Stimulated activated CD4-positive, alpha-beta T cell treated with anti-CD3 and anti-CD28 coated beads, Interleukin-12 subunit alpha, Interleukin-12 subunit beta, amount 100 ng/mL, for 48 hours (primary cell): ENCODE measurements at regions not wholly inside any gene's neighbourhood (a gene's known extent, or its start where the extent isn't known, plus 50 kb on each side); places are given as distances from the start of the nearest gene placed in this dataset.

Experiments used
- DNase-seq, 3 donors: peaks; one replicate each; pipeline ENCODE4 v3.0.0-alpha.2; 2020; ENCODE audit warnings: low read depth in 2 of 3, low spot score in 1 of 3

GRCh38 chr12:39048395-39048794 lies 143.0 kb upstream of the CPNE8 start:
- no peak for DNase-seq

- DNase-seq = no peak
Observed at GRCh38 chr12:39047539-39048262, 142.3 kb upstream of the CPNE8 start.

- no peak for DNase-seq
Observed at GRCh38 chr12:39044754-39045153, 139.4 kb upstream of the CPNE8 start.

GRCh38 chr12:39043424-39043822 lies 138.0 kb upstream of the CPNE8 start:
- no peak for DNase-seq

- DNase-seq = no peak
Observed at GRCh38 chr12:39040275-39040674, 134.9 kb upstream of the CPNE8 start.

- DNase-seq = no peak
Observed at GRCh38 chr12:39037115-39037514, 131.7 kb upstream of the CPNE8 start.

GRCh38 chr12:39036105-39036504 lies 130.7 kb upstream of the CPNE8 start:
- no peak for DNase-seq

GRCh38 chr12:39033782-39034181 lies 128.4 kb upstream of the CPNE8 start:
- DNase-seq = no peak

GRCh38 chr12:39032448-39032847 lies 127.1 kb upstream of the CPNE8 start:
- no peak for DNase-seq

- no peak for DNase-seq
Observed at GRCh38 chr12:39032034-39032433, 126.6 kb upstream of the CPNE8 start.

- DNase-seq = no peak
Observed at GRCh38 chr12:39028382-39028781, 123.0 kb upstream of the CPNE8 start.

GRCh38 chr12:39012870-39013269 lies 107.5 kb upstream of the CPNE8 start:
- DNase-seq = no peak

GRCh38 chr12:39011166-39011565 lies 105.8 kb upstream of the CPNE8 start:
- DNase-seq = no peak

GRCh38 chr12:39010406-39010805 lies 105.0 kb upstream of the CPNE8 start:
- DNase-seq = no peak

- no peak for DNase-seq
Observed at GRCh38 chr12:39007619-39008018, 102.2 kb upstream of the CPNE8 start.

GRCh38 chr12:39006286-39006685 lies 100.9 kb upstream of the CPNE8 start:
- no peak for DNase-seq

- no peak for DNase-seq
Observed at GRCh38 chr12:39005671-39006070, 100.3 kb upstream of the CPNE8 start.

- no peak for DNase-seq
Observed at GRCh38 chr12:39003541-39004155, 98.3 kb upstream of the CPNE8 start.

- no peak for DNase-seq
Observed at GRCh38 chr12:39000370-39000769, 95.0 kb upstream of the CPNE8 start.

GRCh38 chr12:38998887-38999482 lies 93.6 kb upstream of the CPNE8 start:
- DNase-seq = no peak

GRCh38 chr12:38995249-38995648 lies 89.9 kb upstream of the CPNE8 start:
- DNase-seq = no peak

- DNase-seq = no peak
Observed at GRCh38 chr12:38985961-38986360, 80.6 kb upstream of the CPNE8 start.

GRCh38 chr12:38984388-38984787 lies 79.0 kb upstream of the CPNE8 start:
- DNase-seq = no peak
